ENCODE measurements at regions not wholly inside any gene's neighbourhood (a gene's known extent, or its start where the extent isn't known, plus 50 kb on each side); places are given as distances from the start of the nearest gene placed in this dataset.
A peak's percentile ranks its signal among the peaks of the same experiment; 100 is the strongest.

GRCh38 chr4:31366041-31366440 lies 645.9 kb downstream of the PCDH7 start:
- DNase-seq (ENCODE audit: low spot score), result no peak

GRCh38 chr4:31370866-31371465 lies 650.8 kb downstream of the PCDH7 start:
- DNase-seq (ENCODE audit: low spot score), result peak; percentile 69

- DNase-seq (ENCODE audit: low spot score), result no peak
Measured at GRCh38 chr4:31374256-31374960, 654.2 kb downstream of the PCDH7 start.

- DNase-seq (ENCODE audit: low spot score), result no peak
Measured at GRCh38 chr4:31375936-31376335, 655.8 kb downstream of the PCDH7 start.

- DNase-seq (ENCODE audit: low spot score), result no peak
Measured at GRCh38 chr4:31379364-31379763, 659.2 kb downstream of the PCDH7 start.

GRCh38 chr4:31383767-31384166 lies 663.6 kb downstream of the PCDH7 start:
- no peak for DNase-seq (ENCODE audit: low spot score)

GRCh38 chr4:31390849-31391248 lies 670.7 kb downstream of the PCDH7 start:
- peak; percentile 7 for DNase-seq (ENCODE audit: low spot score)

GRCh38 chr4:31391976-31392375 lies 671.8 kb downstream of the PCDH7 start:
- no peak for DNase-seq (ENCODE audit: low spot score)

GRCh38 chr4:31392923-31393322 lies 672.8 kb downstream of the PCDH7 start:
- DNase-seq (ENCODE audit: low spot score), result no peak

- no peak for DNase-seq (ENCODE audit: low spot score)
Measured at GRCh38 chr4:31408121-31408520, 688.0 kb downstream of the PCDH7 start.

- no peak for DNase-seq (ENCODE audit: low spot score)
Measured at GRCh38 chr4:31411565-31411964, 691.4 kb downstream of the PCDH7 start.

- DNase-seq (ENCODE audit: low spot score), result no peak
Measured at GRCh38 chr4:31415629-31416028, 695.5 kb downstream of the PCDH7 start.

- no peak for DNase-seq (ENCODE audit: low spot score)
Measured at GRCh38 chr4:31416498-31416897, 696.3 kb downstream of the PCDH7 start.

GRCh38 chr4:31417040-31417439 lies 696.9 kb downstream of the PCDH7 start:
- DNase-seq (ENCODE audit: low spot score), result no peak

- DNase-seq (ENCODE audit: low spot score), result no peak
Measured at GRCh38 chr4:31422006-31422405, 701.8 kb downstream of the PCDH7 start.

- no peak for DNase-seq (ENCODE audit: low spot score)
Measured at GRCh38 chr4:31427691-31428090, 707.5 kb downstream of the PCDH7 start.

- DNase-seq (ENCODE audit: low spot score), result peak; percentile 5
Measured at GRCh38 chr4:31442236-31442635, 722.1 kb downstream of the PCDH7 start.

GRCh38 chr4:31445526-31445925 lies 725.4 kb downstream of the PCDH7 start:
- no peak for DNase-seq (ENCODE audit: low spot score)

- no peak for DNase-seq (ENCODE audit: low spot score)
Measured at GRCh38 chr4:31455612-31456011, 735.4 kb downstream of the PCDH7 start.

GRCh38 chr4:31458813-31459212 lies 738.6 kb downstream of the PCDH7 start:
- DNase-seq (ENCODE audit: low spot score), result no peak

- no peak for DNase-seq (ENCODE audit: low spot score)
Measured at GRCh38 chr4:31461421-31461820, 741.3 kb downstream of the PCDH7 start.

GRCh38 chr4:31467781-31468180 lies 747.6 kb downstream of the PCDH7 start:
- DNase-seq (ENCODE audit: low spot score), result no peak

- DNase-seq (ENCODE audit: low spot score), result no peak
Measured at GRCh38 chr4:31474221-31474620, 754.1 kb downstream of the PCDH7 start.

GRCh38 chr4:31482691-31483090 lies 762.5 kb downstream of the PCDH7 start:
- no peak for DNase-seq (ENCODE audit: low spot score)

Data from iPS-NIHi11 (cell line).